ENCODE measurements at regions not wholly inside any gene's neighbourhood (a gene's known extent, or its start where the extent isn't known, plus 50 kb on each side); places are given as distances from the start of the nearest gene placed in this dataset. TPM values are rescaled to one million over a fixed set of nuclear protein-coding genes. Genes with fewer than 3 reads are reported as not detected.

DNA sequence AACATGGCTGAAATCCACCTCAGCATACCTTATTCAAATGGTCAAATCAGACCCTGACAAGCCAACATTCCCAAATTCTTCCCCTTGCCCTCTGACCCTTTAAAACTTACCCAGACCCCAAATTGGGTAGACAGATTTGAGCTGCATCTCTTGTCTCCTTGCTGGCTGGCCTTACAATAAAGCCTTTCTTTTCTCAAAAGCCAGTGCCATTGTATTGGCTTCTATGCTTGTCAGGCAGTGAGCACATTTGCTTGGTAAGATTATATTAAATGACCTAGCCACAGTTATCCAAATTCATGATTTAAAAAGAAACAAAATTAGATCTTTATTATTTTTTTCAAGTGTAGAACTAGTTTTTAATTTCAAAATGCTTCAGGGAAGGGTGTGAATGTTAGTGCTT lies 67.8 kb upstream of the FAM83B start:
- no peak for FAIRE-seq
- DNase-seq (ENCODE audit: low spot score in 2 of 2) = no peak

DNA sequence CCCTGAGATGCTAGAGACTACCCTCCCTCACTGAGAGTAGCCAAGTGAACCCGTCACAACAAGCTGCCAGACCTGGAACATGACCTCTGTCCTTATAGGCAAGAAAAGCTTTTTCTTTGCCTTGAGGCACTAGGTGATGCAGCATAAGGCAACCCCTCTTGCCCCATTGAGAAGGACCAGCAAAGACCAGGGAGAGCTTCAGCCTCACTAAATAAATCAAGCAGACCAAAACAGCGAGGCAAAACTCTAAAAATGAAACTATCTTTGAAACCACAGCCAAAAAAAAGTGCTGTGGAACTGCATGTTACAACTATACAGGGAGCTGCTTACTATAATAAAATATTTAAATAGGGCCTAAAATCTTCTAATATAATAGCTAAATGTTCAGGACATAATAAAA lies 62.6 kb upstream of the FAM83B start:
- no peak for FAIRE-seq
- no peak for DNase-seq (ENCODE audit: low spot score in 2 of 2)

DNA sequence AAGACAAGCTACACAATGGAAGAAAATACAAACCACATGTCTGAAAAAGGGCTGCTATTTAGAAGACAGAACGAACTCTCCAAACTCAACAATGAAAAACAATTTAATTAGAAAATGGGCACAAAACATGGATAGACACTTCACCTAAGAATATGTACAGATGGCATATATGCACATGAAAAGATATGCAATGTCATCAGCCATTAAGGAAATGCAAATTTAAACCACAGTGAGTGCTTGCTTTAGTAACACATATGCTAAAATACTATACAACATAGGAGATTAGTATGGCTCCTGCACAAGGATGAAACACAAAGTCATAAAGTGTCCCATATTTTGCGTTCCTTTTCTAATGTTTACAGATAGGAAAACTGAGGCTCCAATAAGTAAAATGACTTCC lies 60.4 kb upstream of the FAM83B start:
- no peak for FAIRE-seq
- no peak for DNase-seq (ENCODE audit: low spot score in 2 of 2)

DNA sequence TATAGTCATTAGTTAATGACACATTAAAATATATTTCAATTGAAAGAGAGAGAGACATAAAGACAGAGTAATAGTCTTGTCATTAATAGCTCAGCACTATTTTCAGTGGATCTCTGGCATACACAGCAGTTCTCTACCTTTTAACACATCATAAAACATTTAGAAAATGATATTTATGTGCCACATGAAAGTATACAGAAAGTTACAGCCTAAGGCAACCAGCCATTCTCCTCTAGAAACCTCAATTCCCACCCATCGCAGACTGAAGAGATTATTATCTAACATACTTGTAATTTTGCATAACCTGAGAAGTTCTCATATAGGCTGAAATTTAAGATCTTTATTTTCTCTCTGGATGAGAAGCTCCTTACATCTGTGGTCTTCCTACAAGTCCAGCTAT lies 58.7 kb upstream of the FAM83B start:
- DNase-seq (ENCODE audit: low spot score in 2 of 2) = no peak
- FAIRE-seq = no peak

Small RNA genes in the stretch of these regions (small RNA-seq; reads per million reads assigned to genes)
- not detected for gene RNU6-1023P

All from frontal cortex (tissue), 4 donors.